Thyroid gland (tissue), 4 donors: ENCODE measurements at regions not wholly inside any gene's neighbourhood (a gene's known extent, or its start where the extent isn't known, plus 50 kb on each side); places are given as distances from the start of the nearest gene placed in this dataset.

Experiments used
- POLR2A ChIP-seq, 2 donors: fragments of 450-650 bp; IDR thresholded peaks; one replicate each; pipeline ENCODE4 v1.6.1; 2017; ENCODE audit warnings: antibody characterized with exemption in 2 of 2, mild to moderate bottlenecking in 2 of 2, moderate library complexity in 1 of 2
- TF ChIP-seq, protein P1 (sequence below), 6 experiments: fragments of 200-600 bp in 3 of 6; fragments of 450-650 bp in 3 of 6; sonication (generic) in 3 of 6; IDR thresholded peaks; one replicate each; pipeline ENCODE4 v1.5.1; 2016 to 2019; ENCODE audit warnings: antibody characterized with exemption in 6 of 6, mild to moderate bottlenecking in 2 of 6, inconsistent platforms in 1 of 6, moderate library complexity in 1 of 6

DNA sequence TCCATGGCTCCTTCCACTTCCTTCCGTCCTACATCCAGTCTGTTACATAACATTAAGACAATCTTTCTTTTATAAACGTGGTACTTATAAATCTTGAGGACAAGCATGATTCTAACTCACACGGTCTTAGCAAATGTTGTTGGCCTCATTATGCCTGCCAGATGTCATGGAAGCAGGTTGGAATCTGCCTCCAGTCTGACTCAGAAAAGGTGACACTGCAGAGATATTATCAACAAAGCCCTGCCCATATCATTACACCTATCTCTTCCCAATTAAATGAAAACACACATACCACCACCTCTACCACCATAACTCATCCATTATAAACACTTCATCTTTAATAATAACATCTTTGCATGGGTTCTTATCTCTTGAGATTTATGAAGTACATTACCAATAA, 334.7 kb upstream of the CHAC2 start:
- TF ChIP-seq POLR2A (IDR thresholded peaks at IDR 0.05), result no peak
- TF ChIP-seq, protein P1, sequence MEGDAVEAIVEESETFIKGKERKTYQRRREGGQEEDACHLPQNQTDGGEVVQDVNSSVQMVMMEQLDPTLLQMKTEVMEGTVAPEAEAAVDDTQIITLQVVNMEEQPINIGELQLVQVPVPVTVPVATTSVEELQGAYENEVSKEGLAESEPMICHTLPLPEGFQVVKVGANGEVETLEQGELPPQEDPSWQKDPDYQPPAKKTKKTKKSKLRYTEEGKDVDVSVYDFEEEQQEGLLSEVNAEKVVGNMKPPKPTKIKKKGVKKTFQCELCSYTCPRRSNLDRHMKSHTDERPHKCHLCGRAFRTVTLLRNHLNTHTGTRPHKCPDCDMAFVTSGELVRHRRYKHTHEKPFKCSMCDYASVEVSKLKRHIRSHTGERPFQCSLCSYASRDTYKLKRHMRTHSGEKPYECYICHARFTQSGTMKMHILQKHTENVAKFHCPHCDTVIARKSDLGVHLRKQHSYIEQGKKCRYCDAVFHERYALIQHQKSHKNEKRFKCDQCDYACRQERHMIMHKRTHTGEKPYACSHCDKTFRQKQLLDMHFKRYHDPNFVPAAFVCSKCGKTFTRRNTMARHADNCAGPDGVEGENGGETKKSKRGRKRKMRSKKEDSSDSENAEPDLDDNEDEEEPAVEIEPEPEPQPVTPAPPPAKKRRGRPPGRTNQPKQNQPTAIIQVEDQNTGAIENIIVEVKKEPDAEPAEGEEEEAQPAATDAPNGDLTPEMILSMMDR (IDR thresholded peaks at IDR 0.05), result no peak
